Breast epithelium (tissue), 4 donors: ENCODE measurements at regions not wholly inside any gene's neighbourhood (a gene's known extent, or its start where the extent isn't known, plus 50 kb on each side); places are given as distances from the start of the nearest gene placed in this dataset.

Experiments
- DNase-seq, 2 donors: peaks; one replicate each; pipeline ENCODE4 v3.0.0-alpha.2; 2019; ENCODE audit warnings: low spot score in 2 of 2
- H3K27ac ChIP-seq, 2 donors: fragments of 200-600 bp; sonication (generic) in 1 of 2; one replicate each; pipeline ENCODE4 v1.5.1; 2016 to 2019; ENCODE audit warnings: mild to moderate bottlenecking in 1 of 2
- H3K27me3 ChIP-seq, 2 donors: fragments of 200-600 bp; sonication (generic) in 1 of 2; one replicate each; pipeline versions ENCODE4 v1.5.1 to v1.6.0; 2017 to 2019; ENCODE audit warnings: control low read depth in 1 of 2, mild to moderate bottlenecking in 1 of 2
- H3K36me3 ChIP-seq: fragments of 200-600 bp; one replicate; pipeline ENCODE4 v1.5.1; 2019
- H3K4me1 ChIP-seq, 2 donors: fragments of 200-600 bp; sonication (generic); one replicate each; pipeline ENCODE4 v1.5.1; 2016 to 2019; ENCODE audit warnings: control low read depth in 1 of 2
- H3K4me3 ChIP-seq, 3 donors: fragments of 200-600 bp; sonication (generic); 1 replicate in 2 of 3; 2 replicates in 1 of 3; pipeline ENCODE4 v1.5.1; 2016 to 2019; ENCODE audit warnings: mild to moderate bottlenecking in 3 of 3, moderate library complexity in 2 of 3
- H3K9me3 ChIP-seq, 2 donors: fragments of 200-600 bp; sonication (generic) in 1 of 2; one replicate each; pipeline ENCODE4 v1.5.1; 2016 to 2019; ENCODE audit warnings: control low read depth in 1 of 2
- POLR2A ChIP-seq: fragments of 450-650 bp; IDR thresholded peaks from one replicate; pipeline ENCODE4 v1.6.1; 2016; ENCODE audit warnings: antibody characterized with exemption, mild to moderate bottlenecking, moderate library complexity
- POLR2AphosphoS5 ChIP-seq, 3 donors: sonication (generic); formaldehyde crosslinking; IDR thresholded peaks; one replicate each; pipeline ENCODE4 v1.6.1; 2017; ENCODE audit warnings: antibody characterized with exemption in 3 of 3
- intact Hi-C: fragments of 100-400 bp; cut with DNase I; formaldehyde crosslinking; loops from one replicate; pipeline ENCODE4 v1.15.1; 2023; ENCODE audit warnings: low total_unique reads
- TF ChIP-seq, protein P1 (sequence below), 3 donors: fragments of 450-650 bp; IDR thresholded peaks; one replicate each; pipeline ENCODE4 v1.5.1; 2016 to 2017; ENCODE audit warnings: antibody characterized with exemption in 3 of 3, mild to moderate bottlenecking in 3 of 3, moderate library complexity in 3 of 3

GRCh38 chr7:46589286-46589685 lies 668.2 kb upstream of the IGFBP3 start:
- Histone ChIP-seq H3K9me3 (peaks cover 0 to 7% of the 10 kb centered on the region in 2 donors), H3K27me3 (no peaks in the 10 kb centered on the region), H3K4me3 (no peak overlapping the region), H3K27ac (no peak overlapping the region), H3K36me3 (no peaks in the 10 kb centered on the region), H3K4me1 (no peaks in the 10 kb centered on the region)
- DNase-seq, result no peak
- intact Hi-C loops, result no loop called here
- TF ChIP-seq POLR2A (no peak), POLR2AphosphoS5 (IDR thresholded peaks at IDR 0.05) (no peak)
- TF ChIP-seq, protein P1, sequence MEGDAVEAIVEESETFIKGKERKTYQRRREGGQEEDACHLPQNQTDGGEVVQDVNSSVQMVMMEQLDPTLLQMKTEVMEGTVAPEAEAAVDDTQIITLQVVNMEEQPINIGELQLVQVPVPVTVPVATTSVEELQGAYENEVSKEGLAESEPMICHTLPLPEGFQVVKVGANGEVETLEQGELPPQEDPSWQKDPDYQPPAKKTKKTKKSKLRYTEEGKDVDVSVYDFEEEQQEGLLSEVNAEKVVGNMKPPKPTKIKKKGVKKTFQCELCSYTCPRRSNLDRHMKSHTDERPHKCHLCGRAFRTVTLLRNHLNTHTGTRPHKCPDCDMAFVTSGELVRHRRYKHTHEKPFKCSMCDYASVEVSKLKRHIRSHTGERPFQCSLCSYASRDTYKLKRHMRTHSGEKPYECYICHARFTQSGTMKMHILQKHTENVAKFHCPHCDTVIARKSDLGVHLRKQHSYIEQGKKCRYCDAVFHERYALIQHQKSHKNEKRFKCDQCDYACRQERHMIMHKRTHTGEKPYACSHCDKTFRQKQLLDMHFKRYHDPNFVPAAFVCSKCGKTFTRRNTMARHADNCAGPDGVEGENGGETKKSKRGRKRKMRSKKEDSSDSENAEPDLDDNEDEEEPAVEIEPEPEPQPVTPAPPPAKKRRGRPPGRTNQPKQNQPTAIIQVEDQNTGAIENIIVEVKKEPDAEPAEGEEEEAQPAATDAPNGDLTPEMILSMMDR (IDR thresholded peaks at IDR 0.05), result no peak

DNA sequence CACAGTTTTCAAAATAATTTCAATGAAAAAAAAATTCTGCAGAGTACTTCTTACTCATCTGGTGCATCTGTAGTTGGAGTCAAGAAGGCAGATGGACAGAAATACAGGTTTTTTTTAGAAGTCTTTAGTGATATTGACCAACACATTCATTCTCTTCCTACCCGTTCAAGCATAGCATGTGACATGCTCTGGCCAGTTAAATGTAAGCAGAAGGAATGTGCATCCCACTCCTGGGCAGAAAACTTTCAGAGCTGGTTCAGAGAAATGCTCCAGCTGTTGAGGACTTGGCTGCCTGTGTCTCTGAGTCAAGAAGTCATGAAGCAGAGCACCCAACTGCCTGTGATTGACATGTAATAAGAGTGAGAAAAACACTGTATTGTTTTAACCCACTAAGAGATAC lies 665.3 kb upstream of the IGFBP3 start:
- Histone ChIP-seq H3K27ac (no peak overlapping the region), H3K4me3 (no peak overlapping the region), H3K36me3 (no peaks in the 10 kb centered on the region), H3K9me3 (peaks cover 0 to 2% of the 10 kb centered on the region in 2 donors), H3K4me1 (no peaks in the 10 kb centered on the region), H3K27me3 (no peaks in the 10 kb centered on the region)
- intact Hi-C loops, result no loop called here
- TF ChIP-seq POLR2A, result no peak
- TF ChIP-seq POLR2AphosphoS5 (IDR thresholded peaks at IDR 0.05), result no peak
- TF ChIP-seq, protein P1 (IDR thresholded peaks at IDR 0.05), result no peak
- DNase-seq, result no peak

DNA sequence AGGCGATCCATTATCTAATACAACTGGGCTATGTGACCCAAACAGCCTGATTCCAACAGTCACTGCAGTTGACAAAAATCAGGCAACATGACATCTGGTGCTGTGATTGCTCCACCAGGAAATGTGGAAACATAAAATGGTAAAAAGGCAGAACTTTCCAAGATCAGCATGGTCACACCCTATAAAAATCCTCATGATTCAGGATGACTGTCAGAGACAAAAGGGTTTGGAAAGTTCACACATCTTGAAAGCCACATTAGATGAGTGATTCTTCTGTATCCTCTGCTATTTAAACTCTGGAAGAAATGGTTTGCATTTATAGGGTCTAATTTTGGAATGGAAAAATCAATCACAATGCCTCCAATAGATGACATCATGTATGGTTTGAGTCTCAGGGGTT lies 662.6 kb upstream of the IGFBP3 start:
- intact Hi-C loops, result no loop called here
- no peak overlapping the region for H3K4me3 ChIP-seq
- H3K36me3 ChIP-seq, result no peaks in the 10 kb centered on the region
- DNase-seq, result no peak
- no peak for TF ChIP-seq POLR2A
- TF ChIP-seq, protein P1 (IDR thresholded peaks at IDR 0.05), result no peak
- TF ChIP-seq POLR2AphosphoS5 (IDR thresholded peaks at IDR 0.05), result peak in 1 of 3 donors; percentile 14
- no peaks in the 10 kb centered on the region for H3K9me3 ChIP-seq
- H3K27ac ChIP-seq, result no peak overlapping the region
- H3K4me1 ChIP-seq, result no peaks in the 10 kb centered on the region
- H3K27me3 ChIP-seq, result no peaks in the 10 kb centered on the region

DNA sequence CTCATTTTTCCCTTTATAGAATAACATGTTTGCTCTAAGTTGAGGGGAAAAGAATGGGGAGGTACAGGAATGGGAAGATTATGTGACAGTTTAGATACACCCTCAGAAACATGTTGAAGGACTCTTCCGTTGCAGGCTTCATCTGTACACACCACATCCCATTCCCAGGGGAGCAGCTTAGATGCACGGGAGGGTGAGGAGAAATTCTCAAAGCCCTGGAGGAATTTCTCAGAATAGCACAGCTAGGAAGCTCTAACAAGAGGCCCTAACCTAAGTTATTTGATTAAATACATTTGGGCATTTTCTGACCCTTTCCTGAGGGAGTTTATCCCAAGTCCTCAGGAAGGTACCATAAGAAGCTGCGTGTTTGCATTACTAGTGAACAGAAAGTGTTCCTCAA lies 660.2 kb upstream of the IGFBP3 start:
- TF ChIP-seq POLR2A (no peak), POLR2AphosphoS5 (IDR thresholded peaks at IDR 0.05) (no peak)
- TF ChIP-seq, protein P1 (IDR thresholded peaks at IDR 0.05), result no peak
- intact Hi-C loops, result no loop called here
- no peak overlapping the region for H3K4me3 ChIP-seq
- no peaks in the 10 kb centered on the region for H3K36me3 ChIP-seq
- no peaks in the 10 kb centered on the region for H3K27me3 ChIP-seq
- H3K27ac ChIP-seq, result no peak overlapping the region
- no peak for DNase-seq
- H3K4me1 ChIP-seq, result no peaks in the 10 kb centered on the region
- H3K9me3 ChIP-seq, result no peaks in the 10 kb centered on the region

DNA sequence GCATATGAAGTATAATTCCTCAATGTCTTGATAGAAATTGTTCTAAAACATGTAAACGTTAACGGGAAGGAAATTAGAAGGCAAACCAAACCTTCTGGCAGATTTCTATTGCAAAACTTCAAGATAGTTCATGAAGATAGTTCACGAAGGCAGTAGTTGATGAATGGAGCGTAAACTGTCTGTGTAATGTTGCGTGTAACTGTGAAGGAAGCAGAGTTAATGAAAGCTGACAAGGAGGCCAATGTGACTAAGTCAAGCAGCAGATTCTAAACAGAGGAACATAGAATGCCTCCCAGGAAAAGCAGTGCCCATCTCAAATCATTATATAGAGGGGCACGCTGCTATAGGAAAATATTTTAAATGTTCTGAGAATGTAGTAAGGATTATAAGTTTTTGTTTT lies 659.7 kb upstream of the IGFBP3 start:
- TF ChIP-seq POLR2AphosphoS5 (IDR thresholded peaks at IDR 0.05) (no peak), POLR2A (no peak)
- TF ChIP-seq, protein P1 (IDR thresholded peaks at IDR 0.05), result no peak
- Histone ChIP-seq H3K27me3 (no peaks in the 10 kb centered on the region), H3K4me3 (no peak overlapping the region), H3K9me3 (no peaks in the 10 kb centered on the region), H3K36me3 (no peaks in the 10 kb centered on the region), H3K4me1 (no peaks in the 10 kb centered on the region), H3K27ac (no peak overlapping the region)
- DNase-seq, result no peak
- intact Hi-C loops, result no loop called here
